NK-92 (cell line): ENCODE measurements at regions not wholly inside any gene's neighbourhood (a gene's known extent, or its start where the extent isn't known, plus 50 kb on each side); places are given as distances from the start of the nearest gene placed in this dataset.

ENCODE experiments used
- DNase-seq: peaks from one replicate; lab custom pipeline; 2025; ENCODE audit not compliant: unreplicated experiment; lab: John Stamatoyannopoulos, UW

- DNase-seq: no peak
These were observed 58.3 kb upstream of the CFAP20DC start for GRCh38 chr3:59107856-59108815.

GRCh38 chr3:59106085-59106648 is 56.3 kb upstream of the CFAP20DC start:
- DNase-seq: no peak

GRCh38 chr3:59103552-59103951 is 53.7 kb upstream of the CFAP20DC start:
- DNase-seq: no peak

GRCh38 chr3:59101231-59101736 is 51.5 kb upstream of the CFAP20DC start:
- DNase-seq: no peak
